ENCODE measurements at regions not wholly inside any gene's neighbourhood (a gene's known extent, or its start where the extent isn't known, plus 50 kb on each side); places are given as distances from the start of the nearest gene placed in this dataset.
"Not testable (repeated sequence)": the region's sequence is repeated elsewhere in the genome, so short reads cannot be mapped to it uniquely, and the experiment has no call there.

DNA sequence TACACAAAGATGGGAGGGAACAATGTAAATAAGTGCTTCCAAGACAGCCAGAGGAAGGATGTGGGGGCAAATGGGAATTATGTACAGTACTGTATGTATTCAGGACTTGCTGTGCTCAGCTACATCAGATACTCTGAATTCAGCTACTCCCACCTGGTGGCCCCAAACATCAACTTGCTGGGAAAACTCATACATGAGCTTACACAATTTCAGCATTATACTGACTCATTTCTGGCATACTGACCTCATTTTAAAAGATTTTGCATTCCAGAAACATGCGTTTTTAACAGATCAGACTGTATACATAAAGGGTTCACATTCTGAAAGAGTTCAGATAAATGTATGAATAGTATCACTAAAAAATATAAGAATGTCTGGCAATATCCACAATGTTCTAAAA lies 59.7 kb downstream of the GPX5 start:
- no peak for DNase-seq

DNA sequence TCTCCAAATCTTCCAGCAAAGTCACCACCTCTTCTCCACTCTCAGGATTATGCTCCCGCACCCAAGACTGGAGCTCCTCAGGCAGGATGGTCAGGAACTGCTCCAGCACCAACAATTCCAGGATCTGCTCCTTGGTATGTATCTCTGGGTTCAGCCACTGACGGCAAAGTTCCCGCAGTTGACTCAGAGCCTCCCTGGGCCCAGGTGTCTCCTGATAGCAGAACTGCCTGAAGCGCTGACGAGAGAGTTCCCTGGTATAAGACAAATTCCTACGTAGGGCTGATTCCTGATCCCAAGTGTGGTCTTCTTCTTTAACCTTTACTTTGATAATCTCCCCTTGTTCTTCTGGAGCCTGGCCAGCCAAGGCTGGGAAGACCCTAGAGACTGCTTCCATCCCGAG lies 60.6 kb downstream of the GPX5 start:
- DNase-seq: no peak

DNA sequence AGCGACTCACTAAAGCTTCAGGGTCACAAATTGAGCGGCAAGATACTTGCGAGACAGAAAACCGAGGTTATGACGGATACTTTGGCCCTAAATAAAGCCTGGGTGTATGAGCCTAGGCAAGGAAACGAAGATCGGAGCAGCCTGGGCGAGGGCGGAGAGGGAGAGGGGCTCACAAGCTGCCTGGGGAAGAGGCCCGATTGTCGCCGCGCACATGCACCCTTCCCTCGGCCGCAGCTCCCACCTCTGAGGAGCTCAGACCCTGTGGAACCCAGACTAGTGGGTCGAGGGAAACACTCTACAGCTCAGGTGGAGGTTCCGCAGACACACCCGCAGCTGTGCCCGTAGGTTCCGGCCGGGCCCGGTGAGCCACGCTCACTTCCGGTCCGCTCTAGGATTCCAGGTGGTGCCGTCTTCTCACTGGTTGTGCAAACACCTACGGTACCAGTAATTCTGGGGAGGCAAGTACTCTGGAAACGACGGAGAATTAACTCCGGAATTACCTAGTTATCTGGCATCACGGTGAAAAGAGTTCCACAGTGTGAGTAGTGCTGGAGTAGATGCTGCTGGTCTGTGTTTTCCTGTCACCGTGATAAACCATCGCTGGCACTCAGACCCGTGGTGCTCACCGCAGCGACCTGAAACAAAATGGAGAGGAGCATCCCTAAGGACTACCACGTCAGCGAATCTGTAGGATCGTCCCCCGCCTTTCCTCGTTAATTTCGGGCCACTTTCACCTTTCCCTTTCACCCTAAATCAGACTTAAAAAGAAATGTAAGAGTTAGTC lies 61.5 kb downstream of the GPX5 start:
- DNase-seq: no peak

DNA sequence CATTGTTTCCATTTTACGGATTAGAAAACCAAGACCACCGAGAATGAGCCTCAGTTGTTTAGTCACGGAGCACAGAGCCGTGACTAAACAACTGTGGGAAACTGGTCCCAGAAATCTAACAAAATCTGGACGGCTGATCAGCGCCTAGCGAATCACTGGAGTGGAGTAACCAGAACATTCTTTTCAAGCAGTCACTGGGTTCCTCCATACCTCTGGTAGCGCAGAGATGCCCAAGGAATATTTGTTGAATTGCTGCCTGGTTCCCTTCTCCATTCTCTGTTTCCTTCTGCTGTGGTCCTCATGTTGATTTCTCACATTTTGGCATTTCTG lies 62.0 kb downstream of the GPX5 start:
- DNase-seq: no peak

- no peak for DNase-seq
Measured at GRCh38 chr6:28588666-28589065, 63.0 kb downstream of the GPX5 start.

DNA sequence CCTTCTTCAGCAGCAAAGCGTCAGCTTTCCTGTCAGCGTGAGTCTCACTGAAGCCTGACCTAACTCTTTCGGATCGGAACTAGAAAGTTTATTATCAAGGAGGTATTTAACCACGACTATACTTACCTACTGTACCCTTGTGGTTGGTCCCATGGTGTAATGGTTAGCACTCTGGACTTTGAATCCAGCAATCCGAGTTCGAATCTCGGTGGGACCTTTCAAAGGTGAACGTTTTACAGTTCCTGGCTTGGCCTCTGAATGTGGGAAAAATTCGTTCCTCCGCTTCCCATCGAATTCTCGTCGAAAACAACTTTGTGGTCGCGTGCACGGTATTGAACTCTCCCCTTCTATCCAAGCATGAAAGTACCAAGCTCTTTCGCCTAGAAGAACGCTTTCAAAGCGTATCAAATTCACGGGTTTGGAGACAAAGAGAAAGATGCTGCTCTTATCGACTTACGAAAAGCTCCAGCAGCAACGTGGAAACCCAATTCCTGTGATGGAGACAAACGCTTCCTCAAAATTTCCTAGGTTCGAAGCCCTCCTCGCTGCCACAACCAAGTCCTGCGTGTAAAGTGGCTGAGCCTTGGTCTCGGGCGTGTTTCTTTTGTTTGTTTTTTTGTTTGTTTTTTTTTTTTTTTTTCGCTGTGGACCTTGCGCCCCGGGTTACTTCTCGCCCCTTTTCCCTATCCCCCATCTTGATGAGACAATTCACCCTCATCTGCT lies 63.7 kb downstream of the GPX5 start:
- no peak for DNase-seq

GRCh38 chr6:28589957-28590349 lies 64.3 kb downstream of the GPX5 start:
- no peak for DNase-seq

GRCh38 chr6:28597217-28597835 lies 71.6 kb downstream of the GPX5 start:
- peak; percentile 3 for DNase-seq

DNA sequence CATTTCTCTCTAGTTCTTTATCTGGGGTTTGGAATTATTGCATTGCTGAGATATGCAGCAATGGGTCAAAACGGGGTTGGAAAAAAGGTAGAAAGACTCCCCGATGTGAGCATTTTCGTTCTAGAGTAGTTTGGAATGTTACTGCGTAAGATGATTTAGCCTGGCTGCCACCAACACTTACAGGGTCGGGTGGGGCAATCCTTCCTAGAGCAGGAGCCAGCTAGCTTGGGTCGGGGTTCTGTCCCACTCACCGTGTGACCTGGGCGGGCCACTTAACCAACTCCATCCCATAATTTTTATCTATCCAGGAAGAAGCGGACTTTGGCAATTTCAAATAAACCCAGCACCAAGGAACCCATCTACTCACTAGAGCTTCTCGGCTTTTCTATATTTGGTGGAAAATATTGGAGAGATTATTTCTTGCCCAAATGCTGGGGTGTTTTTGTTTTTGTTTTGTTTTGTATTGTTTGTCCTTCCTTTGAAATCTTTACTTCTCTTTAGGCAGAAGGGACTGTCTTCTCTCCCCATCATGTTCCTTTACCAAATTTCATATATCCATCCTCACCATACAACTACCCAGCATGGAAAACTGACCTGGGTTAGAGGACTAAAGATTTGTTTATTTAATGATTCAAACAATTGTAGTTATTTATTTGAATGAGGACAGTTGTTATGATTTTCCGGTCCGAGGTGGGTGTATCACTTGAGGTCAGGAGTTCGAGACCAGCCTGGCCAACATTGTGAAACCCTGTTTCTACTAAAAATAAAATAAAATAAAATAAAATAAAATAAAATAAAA lies 72.4 kb downstream of the GPX5 start:
- no peak for DNase-seq

GRCh38 chr6:28598757-28599686 lies 73.3 kb downstream of the GPX5 start:
- no peak for DNase-seq

DNA sequence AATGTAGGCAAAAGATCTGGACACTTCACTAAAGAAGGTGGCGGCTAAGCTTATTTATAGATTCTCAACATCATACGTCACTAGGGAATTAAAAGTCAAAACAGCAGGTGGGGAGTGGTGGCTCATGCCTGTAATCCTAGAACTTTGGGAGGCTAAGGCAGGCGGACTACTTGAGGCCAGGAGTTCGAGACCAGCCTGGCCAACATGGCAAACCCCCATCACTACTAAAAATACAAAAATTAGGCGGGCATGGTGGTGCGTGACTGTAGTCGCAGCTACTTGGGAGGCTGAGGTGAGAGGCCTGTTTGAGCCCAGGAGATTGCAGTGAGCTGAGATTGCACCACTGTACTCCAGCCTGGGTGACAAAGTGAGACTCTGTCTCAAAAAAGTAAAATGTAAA lies 74.6 kb downstream of the GPX5 start:
- DNase-seq: no peak

- no peak for DNase-seq
Measured at GRCh38 chr6:28603891-28604290, 78.2 kb downstream of the GPX5 start.

GRCh38 chr6:28606424-28607391 lies 81.0 kb downstream of the GPX5 start:
- DNase-seq: no peak

DNA sequence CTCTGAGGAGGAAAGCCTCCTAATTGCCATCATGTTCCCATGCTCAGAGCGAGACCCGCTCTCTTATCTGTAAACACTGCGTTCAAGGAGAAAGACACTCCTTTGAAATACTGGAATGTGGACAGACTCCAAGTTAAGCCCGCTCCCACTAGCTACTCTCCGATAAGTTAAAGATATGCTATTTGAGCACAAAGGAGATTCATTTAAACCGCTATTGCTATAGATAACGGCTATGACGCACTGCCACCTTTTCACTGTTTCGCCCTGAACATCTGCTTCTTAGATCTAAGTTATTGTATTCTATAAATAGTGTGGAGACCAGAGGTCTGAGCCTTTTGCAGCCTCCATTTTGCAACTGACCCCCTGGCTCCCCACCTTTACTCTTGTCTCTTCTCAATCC lies 82.3 kb downstream of the GPX5 start:
- no peak for DNase-seq

DNA sequence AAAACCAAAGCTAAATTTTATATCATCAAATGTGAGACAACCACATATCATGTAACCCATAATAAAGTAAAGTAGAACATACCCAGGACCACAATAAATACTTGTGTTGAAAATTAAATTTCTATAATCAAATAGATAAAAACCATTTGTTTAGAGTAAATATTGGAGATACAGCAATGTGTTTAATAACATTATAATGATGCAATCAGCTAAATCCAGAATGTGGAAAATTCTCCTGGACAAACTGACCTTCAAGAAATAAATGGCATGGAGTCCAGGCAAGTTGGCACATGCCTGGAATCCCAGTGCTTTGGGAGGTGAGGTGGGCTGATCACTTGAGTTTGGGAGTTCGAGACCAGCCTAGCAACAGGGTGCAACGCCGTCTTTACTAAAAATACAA lies 84.0 kb downstream of the GPX5 start:
- no peak for DNase-seq

DNA sequence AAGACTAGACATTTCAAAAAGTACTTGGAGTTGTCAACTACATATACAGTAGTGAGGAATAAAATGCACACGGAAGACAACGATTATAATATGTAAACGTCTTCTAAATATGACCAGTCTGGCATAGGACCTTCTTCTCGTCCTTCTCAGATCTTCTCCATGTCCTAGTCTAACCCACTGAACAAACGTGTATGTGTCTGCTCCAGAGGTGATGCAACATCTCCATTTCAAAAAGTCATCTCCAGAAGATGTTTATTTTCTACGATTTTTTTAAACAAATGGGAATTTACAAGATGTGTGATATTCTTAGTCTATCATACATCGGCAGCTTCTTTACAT lies 89.9 kb downstream of the GPX5 start:
- DNase-seq: no peak

DNA sequence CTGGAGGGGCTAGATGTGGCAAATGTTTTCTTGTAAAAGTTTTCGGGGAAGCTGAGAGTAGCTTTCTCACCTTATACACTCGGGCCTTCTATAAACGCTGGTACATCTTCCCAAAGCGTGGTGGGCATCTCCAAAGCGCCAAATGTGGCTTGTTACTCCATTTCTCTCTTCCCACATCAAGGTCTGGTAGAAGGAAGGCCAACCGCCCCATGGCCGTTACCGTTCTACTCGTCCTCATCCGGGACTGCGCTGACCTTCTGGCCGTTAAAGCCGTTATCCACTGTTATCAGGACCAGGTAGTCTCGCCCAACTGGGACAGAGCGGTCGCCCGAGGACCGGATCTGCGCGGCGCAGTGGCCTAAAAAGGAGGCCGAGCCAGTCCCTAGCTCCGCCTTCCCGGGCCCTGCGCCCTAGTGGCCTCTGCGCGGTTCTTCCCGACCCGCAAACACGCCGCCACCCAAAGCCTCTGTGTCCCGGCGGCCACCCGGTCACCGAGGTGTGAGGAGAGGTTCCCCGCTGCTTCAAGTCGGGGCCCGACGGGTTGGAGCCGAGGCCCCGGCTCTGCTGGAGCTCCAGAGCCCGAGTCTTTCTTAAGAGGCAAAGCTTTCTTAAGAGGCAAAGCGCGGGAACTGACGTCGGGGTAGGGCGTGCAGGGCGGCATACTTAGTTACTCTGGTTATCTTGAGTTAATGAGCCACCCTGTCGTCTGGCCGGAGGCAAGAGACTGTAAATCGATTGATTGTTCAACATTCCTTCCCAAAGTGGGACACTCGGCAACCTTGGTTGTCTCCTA lies 90.5 kb downstream of the GPX5 start:
- no peak for DNase-seq

GRCh38 chr6:28618898-28619555 lies 93.3 kb downstream of the GPX5 start:
- DNase-seq: no peak

- not testable (repeated sequence) for DNase-seq
Measured at GRCh38 chr6:28621268-28621667, 95.6 kb downstream of the GPX5 start.

DNA sequence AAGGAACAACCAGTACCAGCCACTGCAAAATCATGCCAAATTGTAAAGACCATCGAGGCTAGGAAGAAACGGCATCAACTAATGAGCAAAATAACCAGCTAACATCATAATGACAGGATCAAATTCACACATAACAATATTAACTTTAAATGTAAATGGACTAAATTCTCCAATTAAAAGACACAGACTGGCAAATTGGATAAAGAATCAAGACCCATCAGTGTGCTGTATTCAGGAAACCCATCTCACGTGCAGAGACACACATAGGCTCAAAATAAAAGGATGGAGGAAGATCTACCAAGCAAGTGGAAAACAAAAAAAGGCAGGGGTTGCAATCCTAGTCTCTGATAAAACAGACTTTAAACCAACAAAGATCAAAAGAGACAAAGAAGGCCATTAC lies 97.6 kb downstream of the GPX5 start:
- DNase-seq: not testable (repeated sequence)
